ENCODE measurements at regions not wholly inside any gene's neighbourhood (a gene's known extent, or its start where the extent isn't known, plus 50 kb on each side); places are given as distances from the start of the nearest gene placed in this dataset.

DNA sequence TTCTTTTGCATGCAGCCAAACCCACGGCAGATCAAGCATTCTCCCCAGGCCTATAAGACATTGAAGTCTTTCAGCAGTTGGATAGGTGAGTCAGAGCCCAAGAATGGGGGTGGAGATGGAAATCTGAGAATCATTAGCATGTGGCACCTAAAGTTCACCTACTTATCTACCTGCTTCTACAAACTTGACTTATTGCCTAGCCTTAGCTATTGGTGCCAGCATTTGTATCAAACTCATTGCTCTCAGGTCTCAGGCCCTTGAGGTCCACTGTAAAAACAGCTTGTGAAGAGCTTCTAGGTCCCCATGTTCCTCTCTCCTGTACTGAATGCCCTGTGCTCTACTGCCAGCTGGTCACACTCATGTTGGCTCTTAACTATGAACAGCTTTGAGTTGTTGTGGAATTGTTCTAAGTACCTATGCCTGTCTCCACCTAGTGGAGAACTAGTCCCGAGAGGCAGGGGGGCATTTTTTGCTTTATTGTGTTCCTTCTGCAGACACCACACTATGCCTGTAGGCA, 278.4 kb upstream of the SPRED2 start:
- no peak overlapping the region for H3K4me3 ChIP-seq
- no peaks in the 10 kb centered on the region for H3K9me3 ChIP-seq
- TF ChIP-seq POLR2AphosphoS5 (IDR thresholded peaks at IDR 0.05): no peak
- TF ChIP-seq EP300 (IDR thresholded peaks at IDR 0.05): no peak
- TF ChIP-seq CTCF (IDR thresholded peaks at IDR 0.05): no peak
- no peak for TF ChIP-seq POLR2A (IDR thresholded peaks at IDR 0.05)
- H3K4me1 ChIP-seq: no peaks in the 10 kb centered on the region
- DNase-seq (ENCODE audit: low spot score in 2 of 2): no peak
- no peak overlapping the region for H3K27ac ChIP-seq
- H3K36me3 ChIP-seq: no peaks in the 10 kb centered on the region
- 52% methylated on average over 2 of the region's 2 CpGs for WGBS
- peaks cover 4% of the 10 kb centered on the region for H3K27me3 ChIP-seq

- no peak for DNase-seq (ENCODE audit: low spot score in 2 of 2)
- Histone ChIP-seq H3K36me3 (no peaks in the 10 kb centered on the region), H3K27ac (no peak overlapping the region), H3K9me3 (no peaks in the 10 kb centered on the region), H3K4me1 (no peaks in the 10 kb centered on the region), H3K4me3 (no peak overlapping the region), H3K27me3 (peaks cover 4% of the 10 kb centered on the region)
- WGBS: 70% methylated on average over 5 of the region's 5 CpGs
- TF ChIP-seq EP300 (IDR thresholded peaks at IDR 0.05) (no peak), POLR2AphosphoS5 (IDR thresholded peaks at IDR 0.05) (no peak), POLR2A (IDR thresholded peaks at IDR 0.05) (no peak), CTCF (IDR thresholded peaks at IDR 0.05) (no peak)
Measured at GRCh38 chr2:65710356-65710755, 278.0 kb upstream of the SPRED2 start.

DNA sequence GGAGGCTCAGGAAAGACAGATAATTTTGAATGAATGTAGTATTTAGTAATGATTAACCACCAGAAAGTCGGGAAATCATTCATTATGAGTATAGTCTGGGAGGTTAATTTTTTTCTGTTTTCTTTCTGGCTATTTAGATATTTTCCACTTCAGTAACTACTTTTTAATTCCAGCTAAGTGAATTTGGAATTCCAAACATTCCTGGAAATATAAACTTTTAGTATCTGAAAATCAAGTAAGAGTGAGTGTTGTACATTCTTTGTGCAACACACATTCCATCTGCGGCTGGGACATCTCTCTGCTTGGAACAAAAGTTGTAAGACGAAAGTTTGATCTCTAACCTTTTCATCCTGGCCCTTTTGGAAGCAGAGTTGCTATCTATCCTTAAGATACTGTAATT, 275.7 kb upstream of the SPRED2 start:
- no peak overlapping the region for H3K4me3 ChIP-seq
- no peaks in the 10 kb centered on the region for H3K9me3 ChIP-seq
- TF ChIP-seq EP300 (IDR thresholded peaks at IDR 0.05) (no peak), CTCF (IDR thresholded peaks at IDR 0.05) (no peak), POLR2AphosphoS5 (IDR thresholded peaks at IDR 0.05) (no peak), POLR2A (IDR thresholded peaks at IDR 0.05) (no peak)
- WGBS: 79% methylated on average over 3 of the region's 3 CpGs
- H3K36me3 ChIP-seq: no peaks in the 10 kb centered on the region
- peaks cover 4% of the 10 kb centered on the region for H3K27me3 ChIP-seq
- no peak overlapping the region for H3K27ac ChIP-seq
- H3K4me1 ChIP-seq: no peaks in the 10 kb centered on the region
- DNase-seq (ENCODE audit: low spot score in 2 of 2): no peak

DNA sequence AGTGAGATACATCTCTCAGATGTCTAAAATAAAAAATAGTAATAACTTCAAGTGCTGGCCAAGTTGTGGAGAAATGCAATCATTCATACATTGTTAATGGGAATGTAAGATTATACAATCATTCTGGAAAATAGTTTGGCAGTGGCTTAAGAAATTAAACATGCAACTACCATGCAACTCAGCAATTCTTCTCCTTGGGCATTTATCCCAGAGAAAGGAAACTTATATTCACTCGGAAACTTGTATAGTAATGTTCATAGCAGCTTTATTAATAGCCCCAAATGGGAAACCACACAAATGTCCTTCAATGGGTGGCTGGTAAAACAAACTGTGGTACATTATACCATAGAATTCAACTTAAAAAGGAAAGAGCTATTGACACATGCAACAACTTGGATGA, 274.0 kb upstream of the SPRED2 start:
- Histone ChIP-seq H3K4me1 (no peaks in the 10 kb centered on the region), H3K27me3 (peaks cover 9% of the 10 kb centered on the region), H3K9me3 (no peaks in the 10 kb centered on the region), H3K36me3 (no peaks in the 10 kb centered on the region), H3K4me3 (no peak overlapping the region), H3K27ac (no peak overlapping the region)
- DNase-seq (ENCODE audit: low spot score in 2 of 2): no peak
- no peak for TF ChIP-seq EP300 (IDR thresholded peaks at IDR 0.05)
- TF ChIP-seq CTCF (IDR thresholded peaks at IDR 0.05): no peak
- no peak for TF ChIP-seq POLR2A (IDR thresholded peaks at IDR 0.05)
- no peak for TF ChIP-seq POLR2AphosphoS5 (IDR thresholded peaks at IDR 0.05)
- WGBS: 62% methylated on average over 1 of the region's 1 CpG

DNA sequence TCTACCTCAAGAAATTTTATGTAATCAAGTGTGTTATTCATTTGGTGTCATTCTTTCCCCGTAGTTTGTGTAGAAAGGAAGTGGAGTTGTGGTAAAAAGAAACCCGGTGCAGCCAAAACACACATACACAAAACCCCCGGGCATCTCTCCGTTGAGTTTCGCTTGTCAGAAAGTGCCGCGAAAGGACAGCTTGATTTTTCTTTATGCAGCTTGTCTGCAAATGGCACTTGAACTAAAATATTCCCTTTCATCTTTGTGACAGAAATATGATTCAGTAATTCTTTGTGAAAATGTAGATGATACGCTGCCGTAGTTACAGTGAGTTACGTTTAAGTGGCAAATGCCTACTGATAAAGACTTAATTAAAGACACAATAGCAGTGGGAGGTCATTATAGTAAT, 268.8 kb upstream of the SPRED2 start:
- TF ChIP-seq EP300 (IDR thresholded peaks at IDR 0.05): no peak
- no peak for TF ChIP-seq POLR2A (IDR thresholded peaks at IDR 0.05)
- DNase-seq (ENCODE audit: low spot score in 2 of 2): no peak

GRCh38 chr2:65700720-65701119, 268.3 kb upstream of the SPRED2 start:
- WGBS: 83% methylated on average over 3 of the region's 7 CpGs
- no peak for DNase-seq (ENCODE audit: low spot score in 2 of 2)
- H3K4me1 ChIP-seq: peaks cover 4% of the 10 kb centered on the region

More for the DNA sequence above, 268.8 kb upstream of the SPRED2 start:
- Histone ChIP-seq H3K9me3 (no peaks in the 10 kb centered on the region), H3K36me3 (no peaks in the 10 kb centered on the region), H3K4me1 (peaks cover 4% of the 10 kb centered on the region), H3K27me3 (peaks cover 11% of the 10 kb centered on the region), H3K27ac (no peak overlapping the region), H3K4me3 (no peak overlapping the region)
- 78% methylated on average over 10 of the region's 10 CpGs for WGBS

More at GRCh38 chr2:65700720-65701119, 268.3 kb upstream of the SPRED2 start:
- Histone ChIP-seq H3K27me3 (peaks cover 11% of the 10 kb centered on the region), H3K36me3 (no peaks in the 10 kb centered on the region), H3K9me3 (no peaks in the 10 kb centered on the region), H3K4me3 (no peak overlapping the region), H3K27ac (no peak overlapping the region)
- no peak for TF ChIP-seq POLR2A (IDR thresholded peaks at IDR 0.05)
- no peak for TF ChIP-seq CTCF (IDR thresholded peaks at IDR 0.05)
- no peak for TF ChIP-seq POLR2AphosphoS5 (IDR thresholded peaks at IDR 0.05)
- no peak for TF ChIP-seq EP300 (IDR thresholded peaks at IDR 0.05)

Measured in suprapubic skin (tissue), 4 donors.